HS-27A (cell line): ENCODE measurements at regions not wholly inside any gene's neighbourhood (a gene's known extent, or its start where the extent isn't known, plus 50 kb on each side); places are given as distances from the start of the nearest gene placed in this dataset.

Experiments used
- DNase-seq: peaks from one replicate; pipeline ENCODE4 v3.0.0-alpha.2; 2012; ENCODE audit warnings: low read depth, missing footprints

DNA sequence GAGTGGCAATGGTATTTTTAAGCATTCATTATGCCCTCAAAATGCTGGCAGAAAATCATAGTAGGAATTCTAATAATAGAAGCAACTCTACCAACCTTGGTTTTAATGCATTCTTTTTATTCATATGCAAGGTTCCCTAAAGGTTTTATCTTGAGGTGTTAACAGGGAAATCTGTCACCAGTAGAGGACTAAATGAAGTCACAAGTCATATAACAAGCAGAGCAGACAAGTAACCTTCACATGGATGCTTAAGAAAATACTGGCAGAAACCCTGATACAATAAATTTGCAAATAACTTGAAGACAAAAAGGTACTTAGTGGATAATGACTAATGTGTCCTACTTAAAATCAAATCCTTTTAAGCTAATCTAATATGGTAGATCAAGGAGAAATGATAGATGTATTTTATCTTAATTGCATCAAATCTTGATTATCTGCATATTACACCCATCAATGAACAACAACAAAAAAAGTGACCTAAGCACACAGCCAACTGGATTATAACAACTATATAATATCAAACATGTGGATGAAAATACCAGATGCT lies 73.3 kb downstream of the RFC3 start:
- DNase-seq, result no peak

DNA sequence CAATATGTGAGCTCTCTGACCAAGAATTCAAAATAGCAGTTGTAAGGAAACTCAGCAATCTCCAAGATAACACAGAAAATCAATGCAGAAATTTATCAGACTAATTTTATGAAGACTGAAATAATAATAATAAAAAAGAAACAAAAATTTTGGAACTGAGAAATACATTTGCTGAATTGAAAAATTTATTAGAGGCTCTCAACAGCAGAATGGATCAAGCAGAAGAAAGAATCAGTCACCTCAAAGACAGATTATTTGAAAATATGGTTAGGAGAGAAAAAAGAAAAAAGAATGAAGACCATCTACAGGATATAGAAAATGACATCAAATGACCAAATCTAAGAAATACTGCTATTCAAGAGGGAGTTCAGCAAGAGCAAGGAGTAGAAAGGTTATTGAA lies 75.6 kb downstream of the RFC3 start:
- no peak for DNase-seq

DNA sequence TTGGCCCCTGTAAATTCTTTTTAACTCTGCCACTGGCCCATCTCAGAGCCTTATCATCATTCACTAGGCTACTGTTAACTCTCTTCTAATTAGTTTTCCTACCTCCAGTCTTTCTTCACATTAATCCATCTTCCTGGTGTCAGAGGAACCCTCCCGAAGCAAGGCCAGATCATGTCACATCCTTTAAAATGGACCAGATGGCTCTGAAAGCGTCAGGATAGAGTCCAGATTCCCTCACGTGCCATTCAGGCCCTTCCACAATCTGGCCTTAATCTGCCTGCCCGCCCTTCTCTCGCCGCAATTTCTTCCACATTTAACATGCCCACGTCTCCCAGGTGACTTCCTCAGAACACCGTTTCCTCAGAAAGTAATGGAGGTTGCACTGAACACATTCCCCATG lies 86.5 kb downstream of the RFC3 start:
- no peak for DNase-seq

DNA sequence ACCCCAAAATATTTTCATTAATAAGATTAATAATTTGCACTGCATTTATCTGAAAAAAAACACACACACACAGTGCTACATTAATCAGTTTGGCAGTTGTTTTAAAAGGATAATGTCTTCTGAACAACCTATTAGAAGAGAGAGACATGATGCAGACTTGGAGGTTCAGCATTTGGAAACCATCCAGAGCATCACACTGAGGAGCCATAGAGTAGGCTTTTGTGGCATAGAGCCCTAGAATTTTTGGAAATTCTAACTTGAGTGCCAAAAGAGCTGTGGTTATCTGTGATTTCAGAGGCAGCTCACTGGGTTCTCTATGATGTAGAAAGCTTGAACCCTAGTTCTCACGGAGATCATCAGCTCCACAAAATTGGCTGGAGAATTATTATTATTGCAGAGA lies 90.2 kb downstream of the RFC3 start:
- DNase-seq, result no peak

DNA sequence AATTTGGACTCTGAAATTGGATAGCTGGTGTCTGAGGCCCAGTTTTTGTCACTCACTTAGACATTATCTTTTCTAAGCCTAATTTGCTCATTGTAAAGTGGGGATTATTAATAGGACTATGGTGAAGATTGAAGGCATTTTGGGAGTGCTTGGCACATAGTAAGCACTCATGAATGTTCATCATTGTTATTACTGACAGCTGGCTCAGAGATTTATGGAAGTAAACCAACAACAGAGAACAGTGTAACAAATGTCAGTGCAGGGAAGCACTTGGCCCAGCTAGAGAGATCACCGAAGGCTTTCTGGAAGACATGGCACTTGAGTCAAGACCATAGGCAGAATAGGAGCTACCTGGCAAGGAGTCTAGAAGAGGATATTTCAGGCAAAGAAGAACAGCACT lies 92.3 kb downstream of the RFC3 start:
- DNase-seq, result no peak

DNA sequence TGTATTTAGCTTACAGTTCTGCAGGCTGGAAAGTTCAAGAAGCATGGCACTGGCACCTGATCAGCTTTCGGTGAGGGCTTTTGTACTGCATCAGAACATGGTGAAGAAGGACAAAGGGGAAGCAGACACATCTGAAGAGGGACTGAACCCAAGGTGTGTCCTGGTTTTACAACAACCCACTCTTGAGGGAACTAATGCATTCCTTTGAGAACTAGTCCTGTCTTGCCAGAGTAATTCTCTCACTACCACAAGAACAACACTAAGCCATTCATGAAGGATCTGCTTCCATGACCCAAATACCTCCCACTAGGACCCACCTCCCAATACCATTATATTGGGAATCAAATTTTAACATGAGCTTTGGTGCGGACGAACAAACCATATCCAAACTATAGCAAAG lies 93.6 kb downstream of the RFC3 start:
- DNase-seq, result no peak

DNA sequence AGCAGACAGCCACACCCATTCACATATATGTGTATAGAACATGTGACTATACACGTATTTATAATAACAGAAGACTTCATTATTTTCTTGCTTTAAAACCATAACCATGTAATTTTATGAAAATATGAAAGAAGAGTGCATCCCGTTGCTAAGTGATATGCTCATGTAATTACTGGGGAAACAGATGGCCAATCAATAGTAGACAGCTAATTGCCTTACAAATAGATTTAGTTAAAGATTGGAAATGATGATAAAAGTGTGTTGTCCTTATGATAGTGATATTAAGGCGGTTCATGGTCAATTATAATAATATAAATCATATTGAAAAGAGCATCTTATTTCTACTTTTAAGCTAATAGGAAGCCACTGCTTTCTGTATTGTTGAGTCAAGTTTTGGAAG lies 95.9 kb downstream of the RFC3 start:
- DNase-seq, result no peak

DNA sequence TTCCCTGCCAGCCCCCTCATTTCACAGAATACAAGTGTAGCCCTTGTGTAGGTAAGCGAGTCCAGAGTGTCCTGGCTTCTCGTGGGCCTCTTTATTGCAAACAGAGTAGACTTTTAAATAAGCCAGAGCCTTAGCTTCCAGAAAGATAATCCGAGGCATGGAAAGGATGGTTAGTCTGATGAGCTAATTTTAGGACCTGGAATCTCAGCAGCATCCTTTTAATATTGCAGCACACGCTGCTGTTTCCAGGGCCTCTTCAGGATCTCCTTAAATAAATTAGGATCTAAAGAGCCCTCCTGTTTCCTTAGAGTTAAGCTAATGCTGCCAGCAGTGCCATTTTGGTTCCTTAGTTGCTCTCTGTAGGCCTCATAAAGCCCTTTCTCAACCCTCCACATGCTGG lies 99.2 kb downstream of the RFC3 start:
- DNase-seq, result no peak

DNA sequence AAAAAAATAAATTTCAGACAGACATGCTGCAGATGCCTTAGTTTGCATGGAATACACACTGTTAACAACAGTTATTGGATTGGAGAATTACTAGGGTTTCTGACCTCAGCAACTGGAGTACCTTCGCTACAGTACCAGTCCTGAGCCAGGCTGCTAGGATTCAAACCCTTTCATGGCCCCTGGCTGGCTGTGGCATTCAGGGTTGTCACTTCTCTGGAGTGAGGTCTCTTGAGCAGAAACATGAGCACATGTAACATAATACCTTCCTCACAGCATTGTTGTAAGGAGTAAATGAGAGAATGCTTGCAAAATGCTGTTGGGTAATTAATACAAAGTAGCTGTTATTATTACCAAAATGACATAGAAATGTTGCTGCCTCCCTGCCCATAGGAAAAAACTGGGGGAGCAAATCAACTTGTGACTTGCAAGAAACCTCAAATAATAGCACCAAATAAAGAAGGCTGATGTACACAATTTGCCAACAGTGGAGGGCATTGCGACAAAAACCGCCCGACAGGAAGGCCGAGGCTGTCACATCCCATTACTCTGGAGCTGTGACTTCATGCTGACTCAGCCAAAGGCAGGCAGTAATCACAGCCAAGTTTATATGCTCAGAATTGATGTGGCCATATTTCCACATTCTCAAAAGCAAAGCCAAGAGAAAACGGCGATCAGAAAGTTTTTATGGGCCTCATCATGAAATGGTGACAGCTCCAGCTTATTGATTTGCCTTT lies 100.4 kb downstream of the RFC3 start:
- DNase-seq, result no peak

DNA sequence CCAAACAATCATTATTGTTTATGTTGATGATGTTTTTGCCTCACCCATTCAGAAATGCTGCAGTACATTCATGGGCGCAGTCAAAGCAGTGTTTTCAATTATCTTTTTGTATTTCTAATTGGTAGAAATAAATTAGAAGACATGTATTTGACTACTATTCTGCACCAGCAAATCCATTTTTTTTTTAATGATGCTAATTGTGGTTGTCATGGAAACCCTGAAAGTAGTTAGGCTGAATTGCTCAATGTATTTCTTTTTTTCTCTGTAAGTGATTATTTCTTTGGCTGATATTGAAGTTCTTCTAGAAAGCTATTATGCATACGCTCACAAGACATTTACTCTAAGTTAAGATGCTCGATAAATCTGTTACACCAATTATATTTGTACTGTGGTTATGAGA lies 101.2 kb downstream of the RFC3 start:
- no peak for DNase-seq

DNA sequence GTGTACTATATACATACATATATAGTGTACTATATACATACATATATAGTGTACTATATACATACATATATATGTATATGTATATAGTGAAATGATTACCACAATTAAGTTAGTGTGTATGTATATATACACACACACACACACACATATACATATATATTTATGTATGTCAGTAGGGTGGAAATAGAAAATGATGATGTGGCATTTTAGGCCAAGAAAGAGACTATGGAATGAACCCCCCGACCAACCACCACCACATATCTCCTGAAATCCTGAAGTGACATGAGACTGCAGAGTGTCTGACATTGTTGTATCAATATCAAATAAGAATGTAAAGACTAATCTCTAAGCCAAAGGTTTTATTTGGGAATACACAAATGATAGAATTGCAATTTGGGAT lies 107.6 kb downstream of the RFC3 start:
- DNase-seq, result no peak

DNA sequence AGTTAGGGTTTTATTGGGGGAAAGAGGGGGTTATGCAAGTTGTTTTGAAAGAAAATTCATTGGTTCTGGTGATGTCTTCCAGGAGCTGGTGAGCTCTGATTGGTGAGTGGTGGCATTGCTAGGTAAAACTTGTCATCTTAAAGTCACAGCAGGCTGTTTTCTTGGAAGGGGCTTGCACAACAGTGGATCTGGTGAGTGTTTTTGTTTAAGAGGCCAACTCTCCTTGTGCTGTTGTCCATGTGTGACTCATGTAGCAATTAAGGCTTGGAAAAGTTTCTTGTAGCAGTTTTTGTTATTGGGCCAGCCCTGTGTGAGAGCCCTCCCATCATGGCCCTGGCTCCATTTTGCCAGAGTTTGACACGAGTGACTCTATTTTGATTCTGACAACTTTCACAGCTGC lies 109.4 kb downstream of the RFC3 start:
- DNase-seq, result no peak

DNA sequence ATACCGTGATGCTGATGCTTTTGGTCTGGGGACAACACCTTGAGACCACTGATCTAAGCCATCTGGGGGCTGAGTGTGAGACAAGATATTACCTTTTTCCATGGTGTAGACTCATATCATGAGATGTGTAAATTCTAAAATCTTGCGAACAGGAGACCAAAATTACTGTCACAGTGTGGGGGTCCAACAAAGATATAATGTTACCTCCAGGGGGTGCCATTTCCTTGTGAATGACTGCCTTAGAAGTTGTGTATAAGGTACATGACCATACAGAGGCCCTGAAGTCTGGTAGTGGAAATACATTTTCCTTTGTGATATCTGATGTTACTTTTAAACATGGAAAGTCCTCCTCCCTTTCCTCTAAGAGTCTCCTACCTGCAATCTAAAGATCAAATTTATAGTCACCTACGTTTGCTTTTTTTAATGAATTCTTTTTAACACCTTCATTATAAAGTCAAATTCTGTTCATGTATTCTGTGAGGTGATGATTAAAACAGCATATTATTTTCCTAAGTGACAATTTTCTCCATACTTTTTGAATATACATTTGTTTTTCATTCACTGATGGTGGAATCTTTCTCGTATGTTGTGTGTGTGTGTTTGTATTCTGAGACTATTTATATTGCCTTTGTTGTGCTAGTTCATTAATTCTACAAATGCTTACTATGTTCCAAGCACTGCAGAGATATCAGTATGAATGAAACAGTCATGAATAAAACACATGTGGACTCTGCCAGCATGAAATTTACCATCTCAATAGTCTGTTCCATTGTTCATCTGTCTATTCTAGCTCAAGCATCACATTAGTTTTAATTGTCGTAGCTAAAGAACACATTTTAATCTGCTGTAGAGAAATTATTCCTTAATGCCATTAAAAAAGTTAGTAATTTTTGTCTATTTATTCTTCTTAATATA lies 113.7 kb downstream of the RFC3 start:
- DNase-seq, result no peak

DNA sequence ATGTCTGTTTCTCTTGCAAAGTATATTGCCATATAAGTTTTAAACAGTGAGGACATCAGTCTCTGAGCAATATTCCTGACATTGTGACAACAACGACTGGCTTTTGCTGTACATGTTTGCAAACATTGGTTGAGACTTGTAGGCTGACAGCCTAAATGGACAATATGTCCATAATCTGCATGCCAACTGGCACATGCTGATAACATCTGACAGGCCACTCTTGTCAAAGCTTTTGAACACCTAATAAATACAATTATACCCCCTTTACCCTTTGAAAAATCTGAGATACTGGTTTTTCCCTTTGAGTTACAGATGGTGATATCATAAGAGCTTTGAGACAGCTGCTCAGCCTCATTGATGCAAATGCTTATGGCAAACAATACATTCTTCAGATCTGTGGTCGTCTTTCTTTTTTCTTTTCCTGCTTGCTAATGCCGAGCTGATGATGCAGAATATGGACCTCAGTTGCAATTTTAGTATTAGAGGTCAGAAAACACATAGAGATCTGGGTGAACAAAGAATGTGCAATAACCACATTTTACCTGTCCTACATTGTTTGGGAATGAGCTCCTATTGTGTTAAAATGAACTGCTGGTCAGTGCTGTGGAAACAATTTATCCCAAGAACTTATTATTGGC lies 114.9 kb downstream of the RFC3 start:
- DNase-seq, result no peak

DNA sequence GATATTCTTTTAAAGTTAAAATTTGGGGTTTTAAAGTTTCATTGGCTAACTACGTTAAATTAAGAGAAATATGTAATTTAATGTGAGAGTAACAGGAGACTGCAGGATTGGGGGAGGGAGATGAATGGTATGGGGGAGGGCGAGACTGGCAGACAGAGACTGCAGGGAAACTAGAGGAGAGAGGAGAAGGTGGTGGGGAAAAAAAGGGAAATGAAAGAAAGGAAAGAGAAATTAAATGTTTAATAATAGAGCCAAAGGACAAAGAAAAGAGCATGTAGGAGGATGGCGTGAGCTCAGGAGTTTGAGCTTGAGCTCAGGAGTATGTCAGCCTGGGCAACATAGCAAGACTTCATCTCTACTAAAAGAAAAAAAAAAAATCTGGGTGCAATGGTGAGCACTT lies 115.9 kb downstream of the RFC3 start:
- no peak for DNase-seq

DNA sequence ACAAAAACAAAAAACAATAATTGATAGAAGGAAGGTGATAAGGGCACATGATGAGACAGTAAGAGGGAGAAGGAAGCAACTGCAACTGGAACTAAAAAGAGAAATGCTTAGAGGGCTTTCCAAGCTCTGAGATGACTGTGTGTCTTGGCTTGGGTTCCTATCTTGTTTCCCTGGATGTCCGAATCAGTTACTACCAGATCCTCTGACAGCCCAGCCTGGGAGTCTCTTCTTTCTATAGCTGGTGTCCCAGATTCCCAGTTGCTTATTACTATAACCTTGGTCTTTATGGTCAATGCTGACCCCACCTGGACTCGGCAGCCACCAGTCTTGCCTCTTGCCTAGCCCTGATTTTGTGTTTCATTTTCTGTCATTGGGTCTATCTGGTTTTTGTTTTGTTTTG lies 116.4 kb downstream of the RFC3 start:
- DNase-seq, result no peak

DNA sequence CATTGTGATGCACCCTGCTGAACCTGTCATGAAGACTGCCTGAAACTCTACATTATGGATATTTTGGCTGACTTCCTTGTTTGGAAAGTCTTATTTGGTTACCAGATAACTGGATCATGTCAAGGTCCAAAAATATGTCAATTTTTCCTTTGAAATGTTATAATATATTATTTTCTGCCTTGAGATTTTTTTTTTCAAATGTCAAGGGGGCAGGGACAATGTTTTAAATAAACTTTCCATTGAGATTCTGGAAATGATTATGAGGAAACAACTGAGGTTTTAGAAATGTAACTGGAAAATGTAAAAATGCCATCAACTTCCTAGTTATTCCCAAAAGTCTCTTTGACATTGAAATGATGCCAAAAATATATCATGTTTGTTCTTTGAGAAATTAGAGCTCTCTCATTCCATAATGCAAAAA lies 117.0 kb downstream of the RFC3 start:
- DNase-seq, result no peak

DNA sequence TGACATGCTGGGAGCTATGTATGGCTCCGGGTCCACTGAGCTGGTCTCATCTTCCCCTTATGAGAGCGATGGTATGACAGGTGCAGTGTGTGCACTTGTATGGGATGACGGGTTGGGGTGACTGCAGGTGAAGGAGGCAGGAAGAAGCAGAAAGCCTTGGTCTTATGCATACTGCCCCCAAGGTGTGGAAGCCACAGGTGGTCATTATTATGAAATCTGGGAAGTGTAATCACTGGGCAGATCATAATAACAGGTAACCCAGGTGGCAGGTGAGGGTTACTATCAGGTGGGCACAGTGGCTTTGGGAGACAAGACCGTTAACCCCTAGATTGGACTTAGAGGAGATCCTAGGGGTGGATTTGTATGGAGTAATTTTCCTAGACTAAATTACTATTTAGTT lies 118.0 kb downstream of the RFC3 start:
- no peak for DNase-seq

DNA sequence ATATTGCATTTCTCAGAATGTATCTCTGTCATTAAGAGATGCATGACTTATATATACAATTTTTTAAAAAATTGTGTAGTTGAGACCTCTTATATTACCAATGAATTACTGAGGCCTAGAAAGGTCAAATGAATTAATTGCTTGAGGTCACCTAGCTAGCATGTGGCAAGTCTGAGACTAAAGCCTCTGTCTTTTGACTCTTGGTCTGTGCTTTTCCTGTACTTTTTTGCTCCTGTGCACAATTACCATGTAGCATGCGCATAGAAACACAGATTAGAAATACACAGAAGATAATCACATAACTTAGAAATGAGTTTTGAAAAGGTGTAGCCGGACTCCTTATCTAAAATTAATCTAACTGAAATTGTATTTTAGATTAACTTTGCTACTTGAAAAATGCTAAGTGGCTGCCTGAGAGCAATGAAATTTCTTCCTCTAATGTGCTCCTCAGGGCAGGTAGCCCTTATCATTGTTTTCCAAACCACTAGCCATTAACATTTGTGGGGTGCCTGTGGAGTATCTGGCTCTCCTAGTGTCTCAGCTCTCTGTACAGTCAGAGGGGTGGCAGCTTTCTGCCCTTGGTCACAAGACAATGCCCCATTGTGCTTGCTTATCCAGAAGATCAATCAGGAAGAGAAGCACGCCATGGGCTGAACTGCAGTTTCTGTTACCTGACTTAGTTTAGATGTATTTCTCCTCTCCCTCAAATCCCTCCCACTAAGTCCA lies 119.6 kb downstream of the RFC3 start:
- no peak for DNase-seq

DNA sequence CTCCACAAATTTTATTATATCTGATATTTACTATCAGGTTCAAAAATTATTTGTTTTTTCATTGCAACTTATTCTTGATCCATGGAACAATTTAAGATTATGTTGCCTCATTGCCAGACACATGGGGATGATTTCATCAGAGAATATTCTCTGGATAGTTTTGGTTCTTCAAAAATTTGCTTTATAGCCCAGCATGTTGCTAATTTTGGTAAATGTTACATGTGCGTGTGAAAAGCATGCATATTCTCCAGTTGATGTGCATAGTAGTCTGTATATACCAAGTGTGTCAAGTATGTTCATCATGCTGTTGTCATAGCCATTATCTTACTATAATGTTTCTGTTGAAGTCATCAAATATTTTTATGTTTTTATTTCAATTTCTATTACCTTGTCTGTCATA lies 122.3 kb downstream of the RFC3 start:
- no peak for DNase-seq

DNA sequence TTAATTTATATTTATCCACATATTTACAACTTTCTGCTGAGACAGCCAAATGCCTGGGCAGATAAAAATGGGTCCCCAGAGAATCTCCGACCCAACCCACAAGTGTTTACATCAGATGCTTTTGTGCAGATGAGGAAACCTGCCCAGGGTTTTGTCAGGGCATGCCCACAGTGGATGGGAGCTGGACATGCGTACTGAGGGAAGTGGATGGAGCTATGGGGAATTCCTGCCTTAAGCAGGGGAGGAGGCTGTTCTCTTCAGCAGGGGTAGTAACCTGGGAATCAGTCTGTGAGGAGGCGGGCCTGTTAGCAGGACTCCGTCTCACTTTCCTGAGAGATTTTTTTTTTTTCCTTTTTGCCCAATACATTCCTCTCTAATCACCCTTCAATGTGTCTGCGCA lies 122.9 kb downstream of the RFC3 start:
- DNase-seq, result no peak

DNA sequence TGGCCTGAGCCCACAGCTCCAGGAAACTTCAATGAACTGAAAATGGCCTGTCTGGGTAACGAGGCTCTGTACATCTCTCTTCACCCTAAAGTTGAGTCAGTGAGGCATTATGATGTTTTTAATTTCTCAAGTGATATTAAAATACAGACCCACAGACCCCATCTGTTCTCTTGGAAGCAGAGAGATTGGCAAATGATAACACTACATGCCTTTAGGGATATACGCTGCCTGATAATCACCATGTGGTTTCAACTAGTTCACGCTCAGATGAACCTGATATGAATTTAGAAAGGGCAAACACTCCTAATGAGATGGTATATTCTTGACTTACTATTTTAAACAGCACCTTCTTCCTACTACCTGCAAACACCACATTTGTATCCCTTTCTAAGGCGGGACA lies 127.5 kb downstream of the RFC3 start:
- no peak for DNase-seq
